ENCODE measurements at regions not wholly inside any gene's neighbourhood (a gene's known extent, or its start where the extent isn't known, plus 50 kb on each side); places are given as distances from the start of the nearest gene placed in this dataset.

DNA sequence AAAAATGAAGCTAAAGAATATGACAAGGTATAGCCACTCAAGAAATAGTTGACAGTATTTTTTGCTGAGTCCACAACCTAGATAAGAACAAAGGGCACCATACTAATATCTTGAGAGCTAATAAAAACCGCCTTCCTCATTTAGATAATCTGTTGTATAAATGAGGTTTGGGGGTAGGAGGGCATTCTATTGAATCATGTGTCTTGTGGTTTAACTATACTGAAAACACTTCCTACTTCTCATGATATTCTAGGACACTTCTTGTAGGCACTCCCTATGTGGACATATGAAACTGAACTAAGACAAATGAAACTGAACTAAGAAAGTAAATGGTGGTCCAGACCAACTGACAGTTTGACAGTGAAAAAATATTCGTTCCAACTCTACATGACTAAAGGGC, 1268.5 kb upstream of the C9orf72 start:
- Histone ChIP-seq H3K4me1 (no peaks in the 10 kb centered on the region), H3K9me3 (no peaks in the 10 kb centered on the region), H3K36me3 (ENCODE audit: low read depth, missing control alignments) (no peaks in the 10 kb centered on the region), H3K27me3 (no peaks in the 10 kb centered on the region), H3K4me3 (no peak overlapping the region), H3K27ac (no peak overlapping the region)
- TF ChIP-seq, protein P1, sequence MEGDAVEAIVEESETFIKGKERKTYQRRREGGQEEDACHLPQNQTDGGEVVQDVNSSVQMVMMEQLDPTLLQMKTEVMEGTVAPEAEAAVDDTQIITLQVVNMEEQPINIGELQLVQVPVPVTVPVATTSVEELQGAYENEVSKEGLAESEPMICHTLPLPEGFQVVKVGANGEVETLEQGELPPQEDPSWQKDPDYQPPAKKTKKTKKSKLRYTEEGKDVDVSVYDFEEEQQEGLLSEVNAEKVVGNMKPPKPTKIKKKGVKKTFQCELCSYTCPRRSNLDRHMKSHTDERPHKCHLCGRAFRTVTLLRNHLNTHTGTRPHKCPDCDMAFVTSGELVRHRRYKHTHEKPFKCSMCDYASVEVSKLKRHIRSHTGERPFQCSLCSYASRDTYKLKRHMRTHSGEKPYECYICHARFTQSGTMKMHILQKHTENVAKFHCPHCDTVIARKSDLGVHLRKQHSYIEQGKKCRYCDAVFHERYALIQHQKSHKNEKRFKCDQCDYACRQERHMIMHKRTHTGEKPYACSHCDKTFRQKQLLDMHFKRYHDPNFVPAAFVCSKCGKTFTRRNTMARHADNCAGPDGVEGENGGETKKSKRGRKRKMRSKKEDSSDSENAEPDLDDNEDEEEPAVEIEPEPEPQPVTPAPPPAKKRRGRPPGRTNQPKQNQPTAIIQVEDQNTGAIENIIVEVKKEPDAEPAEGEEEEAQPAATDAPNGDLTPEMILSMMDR (IDR thresholded peaks at IDR 0.05) = no peak
- no peak for TF ChIP-seq POLR2A (IDR thresholded peaks at IDR 0.05)
- no peak for DNase-seq
- 75 to 87% methylated on average over 2 of the region's 2 CpGs for WGBS, 2 donors
- intact Hi-C loops (cut with DNase I; ENCODE audit: low total_unique reads) = no loop called here

DNA sequence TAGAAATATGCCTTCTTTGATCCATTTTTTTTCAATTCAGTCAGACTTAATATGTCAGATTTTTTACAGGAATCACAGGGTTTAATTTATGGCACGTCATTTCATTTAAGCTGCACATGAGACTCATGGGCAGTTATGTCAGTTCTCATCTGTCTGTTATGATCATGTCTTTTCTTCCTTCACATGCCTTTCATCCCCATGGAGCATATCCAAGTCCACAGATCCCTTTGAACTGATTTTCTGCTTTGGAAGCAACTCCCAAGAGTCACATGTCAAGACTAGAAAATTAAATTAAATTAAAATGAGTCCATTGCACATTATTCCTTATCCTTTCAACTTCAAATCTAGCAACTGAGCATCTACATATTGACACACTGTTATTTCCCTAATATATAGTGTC, 1274.0 kb upstream of the C9orf72 start:
- no peaks in the 10 kb centered on the region for H3K4me1 ChIP-seq
- no peaks in the 10 kb centered on the region for H3K27me3 ChIP-seq
- TF ChIP-seq, protein P1 (IDR thresholded peaks at IDR 0.05) = no peak
- TF ChIP-seq POLR2A (IDR thresholded peaks at IDR 0.05) = no peak
- WGBS, 2 donors = 90 to 91% methylated on average over 1 of the region's 1 CpG
- intact Hi-C loops (cut with DNase I; ENCODE audit: low total_unique reads) = no loop called here
- no peaks in the 10 kb centered on the region for H3K36me3 ChIP-seq (ENCODE audit: low read depth, missing control alignments)
- H3K9me3 ChIP-seq = no peaks in the 10 kb centered on the region
- no peak overlapping the region for H3K27ac ChIP-seq
- no peak overlapping the region for H3K4me3 ChIP-seq
- DNase-seq = no peak

DNA sequence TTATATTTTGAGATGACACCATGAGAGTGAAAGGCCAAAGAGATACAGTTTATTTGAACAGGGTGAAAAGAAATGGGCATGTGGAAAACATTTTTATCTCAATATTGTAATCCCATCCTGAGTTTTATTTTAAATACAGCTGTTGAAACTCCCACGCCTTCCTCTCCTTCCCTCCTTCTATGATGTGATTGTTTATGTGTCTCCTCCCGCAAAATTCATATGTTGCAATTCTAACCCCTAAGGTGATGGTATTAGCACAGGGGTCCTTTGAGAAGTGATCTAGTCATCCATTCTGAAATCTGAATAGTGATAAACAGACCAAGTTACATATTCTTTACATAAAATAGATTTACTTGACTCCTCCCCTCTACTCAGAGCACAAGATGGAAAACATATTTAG, 1275.4 kb upstream of the C9orf72 start:
- Histone ChIP-seq H3K9me3 (no peaks in the 10 kb centered on the region), H3K4me1 (no peaks in the 10 kb centered on the region), H3K27ac (no peak overlapping the region), H3K27me3 (no peaks in the 10 kb centered on the region), H3K36me3 (ENCODE audit: low read depth, missing control alignments) (no peaks in the 10 kb centered on the region), H3K4me3 (no peak overlapping the region)
- no peak for TF ChIP-seq POLR2A (IDR thresholded peaks at IDR 0.05)
- TF ChIP-seq, protein P1 (IDR thresholded peaks at IDR 0.05) = no peak
- WGBS, 2 donors = 65 to 75% methylated on average over 2 of the region's 2 CpGs
- intact Hi-C loops (cut with DNase I; ENCODE audit: low total_unique reads) = no loop called here
- no peak for DNase-seq

GRCh38 chr9:28853477-28853876, 1280.2 kb upstream of the C9orf72 start:
- WGBS, 2 donors = 66 to 75% methylated on average over 4 of the region's 4 CpGs
- H3K9me3 ChIP-seq = no peaks in the 10 kb centered on the region
- intact Hi-C loops (cut with DNase I; ENCODE audit: low total_unique reads) = no loop called here
- no peak overlapping the region for H3K4me3 ChIP-seq
- H3K4me1 ChIP-seq = no peaks in the 10 kb centered on the region
- H3K36me3 ChIP-seq (ENCODE audit: low read depth, missing control alignments) = no peaks in the 10 kb centered on the region
- no peaks in the 10 kb centered on the region for H3K27me3 ChIP-seq
- DNase-seq = no peak
- H3K27ac ChIP-seq = no peak overlapping the region
- TF ChIP-seq, protein P1 (IDR thresholded peaks at IDR 0.05) = no peak
- no peak for TF ChIP-seq POLR2A (IDR thresholded peaks at IDR 0.05)

DNA sequence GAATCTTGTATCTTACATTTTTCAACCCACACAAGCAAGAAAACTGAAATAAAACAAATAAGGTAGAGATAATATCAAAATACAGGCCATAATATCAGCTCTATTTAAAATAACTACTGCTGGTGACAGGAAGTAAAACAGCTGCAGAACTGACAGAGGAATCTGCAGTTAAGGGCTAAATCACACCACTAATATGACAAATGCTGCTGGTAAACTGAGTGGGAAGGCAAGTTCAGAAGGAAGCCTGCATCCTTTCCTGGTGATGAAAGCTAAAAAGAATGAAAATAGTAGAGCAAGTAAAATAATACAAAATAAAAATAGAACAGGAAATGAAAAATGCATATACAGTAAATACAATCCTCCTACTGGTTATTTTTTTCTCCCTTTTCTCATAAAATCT, 1293.7 kb upstream of the C9orf72 start:
- no peak overlapping the region for H3K27ac ChIP-seq
- intact Hi-C loops (cut with DNase I; ENCODE audit: low total_unique reads) = no loop called here

More for the DNA sequence above, 1293.7 kb upstream of the C9orf72 start:
- no peaks in the 10 kb centered on the region for H3K27me3 ChIP-seq
- DNase-seq = no peak
- H3K4me1 ChIP-seq = no peaks in the 10 kb centered on the region
- H3K4me3 ChIP-seq = no peak overlapping the region
- no peaks in the 10 kb centered on the region for H3K9me3 ChIP-seq
- TF ChIP-seq, protein P1 (IDR thresholded peaks at IDR 0.05) = no peak
- no peak for TF ChIP-seq POLR2A (IDR thresholded peaks at IDR 0.05)
- no peaks in the 10 kb centered on the region for H3K36me3 ChIP-seq (ENCODE audit: low read depth, missing control alignments)

Measured in testis (tissue), 2 donors.